IMR-90 (cell line): ENCODE measurements at regions not wholly inside any gene's neighbourhood (a gene's known extent, or its start where the extent isn't known, plus 50 kb on each side); places are given as distances from the start of the nearest gene placed in this dataset.

ENCODE experiments used
- ATAC-seq: fragments of 200-7000 bp; cut with Tn5 transposase; 2 replicates; pipeline ENCODE4 v1.9.1; 2020; ENCODE audit warnings: low read depth, mild to moderate bottlenecking, moderate library complexity
- BruUV-seq: library from RNA; stranded (reverse); fragments of 400-500 nt; replicated peaks from 2 replicates; lab custom pipeline; 2021; lab: Mats Ljungman, UMichigan
- CTCF ChIA-PET: fragments of 300-600 bp; formaldehyde crosslinking; extraction: SDS; loops from one replicate; lab custom pipeline; 2021; ENCODE audit warnings: antibody characterized with exemption; lab: Yijun Ruan, JAX
- POLR2A ChIA-PET: fragments of 300-600 bp; sonication (Branson Sonifier 250); formaldehyde crosslinking; loops from one replicate; lab custom pipeline; 2022; ENCODE audit warnings: antibody characterized with exemption; ENCODE audit not compliant: unreplicated experiment; lab: Charles Lee
- DNase-seq: peaks from one replicate; pipeline ENCODE4 v3.0.0; 2013
- H2AFZ ChIP-seq: replicated peaks from 2 replicates; pipeline ENCODE3; 2013; ENCODE audit warnings: low read length, mild to moderate bottlenecking; ENCODE audit not compliant: poor library complexity
- H2AK5ac ChIP-seq: 2 replicates; pipeline ENCODE4 v1.6.1; 2013; ENCODE audit warnings: low read depth, low read length, inconsistent platforms
- H2AK9ac ChIP-seq: replicated peaks from 2 replicates; pipeline ENCODE3; 2013; ENCODE audit warnings: mild to moderate bottlenecking, low read depth, low read length, moderate library complexity; ENCODE audit not compliant: poor library complexity
- H2BK120ac ChIP-seq: 2 replicates; pipeline ENCODE4 v1.6.1; 2013; ENCODE audit warnings: low read depth, low read length, inconsistent platforms
- H2BK15ac ChIP-seq: 3 replicates; pipeline ENCODE4 v1.6.1; 2013; ENCODE audit warnings: low read depth, low read length, inconsistent platforms
- H2BK20ac ChIP-seq: 2 replicates; pipeline ENCODE4 v1.6.1; 2013; ENCODE audit warnings: low read depth, mild to moderate bottlenecking, inconsistent platforms, low read length, moderate library complexity
- H2BK5ac ChIP-seq: 2 replicates; pipeline ENCODE4 v1.6.1; 2013; ENCODE audit warnings: mild to moderate bottlenecking, low read depth, low read length, inconsistent platforms; ENCODE audit not compliant: poor library complexity, severe bottlenecking
- H3K14ac ChIP-seq: replicated peaks from 2 replicates; pipeline ENCODE4 v1.6.1; 2013; ENCODE audit warnings: low read depth, low read length, inconsistent platforms
- H3K18ac ChIP-seq: 2 replicates; pipeline ENCODE4 v1.6.1; 2013; ENCODE audit warnings: low read depth, low read length, control low read depth
- H3K23ac ChIP-seq: 2 replicates; pipeline ENCODE4 v1.6.1; 2013; ENCODE audit warnings: low read depth, low read length, inconsistent platforms
- H3K27ac ChIP-seq: 2 replicates; pipeline ENCODE4 v1.5.1; 2013; ENCODE audit warnings: mild to moderate bottlenecking, control low read depth, low read length; ENCODE audit not compliant: insufficient read depth
- H3K27me3 ChIP-seq: 2 replicates; pipeline ENCODE4 v1.6.1; 2013; ENCODE audit warnings: low read length; ENCODE audit not compliant: control insufficient read depth, insufficient read depth
- H3K36me3 ChIP-seq: 2 replicates; pipeline ENCODE4 v1.6.1; 2013; ENCODE audit warnings: low read length, mixed read lengths; ENCODE audit not compliant: control insufficient read depth, insufficient read depth
- H3K4ac ChIP-seq: 2 replicates; pipeline ENCODE4 v1.6.1; 2013; ENCODE audit warnings: low read depth, low read length, inconsistent platforms
- H3K4me1 ChIP-seq: 2 replicates; pipeline ENCODE4 v1.6.1; 2013; ENCODE audit warnings: low read length, mixed read lengths; ENCODE audit not compliant: control insufficient read depth, insufficient read depth
- H3K4me2 ChIP-seq: 2 replicates; pipeline ENCODE4 v1.6.1; 2013; ENCODE audit warnings: low read depth, mild to moderate bottlenecking, control low read depth, low read length, moderate library complexity
- H3K4me3 ChIP-seq: 2 replicates; pipeline ENCODE4 v1.5.1; 2013; ENCODE audit warnings: low read depth, mild to moderate bottlenecking, control low read depth, low read length, moderate library complexity; ENCODE audit not compliant: insufficient read depth
- H3K56ac ChIP-seq: 2 replicates; pipeline ENCODE4 v1.6.1; 2013; ENCODE audit warnings: low read length, inconsistent platforms; ENCODE audit not compliant: insufficient read depth; ENCODE audit errors: extremely low read depth
- H3K79me1 ChIP-seq, 2 experiments: 2 replicates each; pipeline ENCODE4 v1.6.1; 2013; ENCODE audit warnings: low read length in 2 of 2, inconsistent platforms in 1 of 2, low read depth in 1 of 2
- H3K9ac ChIP-seq: 2 replicates; pipeline ENCODE4 v1.6.1; 2013; ENCODE audit warnings: low read depth, low read length, control low read depth
- H3K9me1 ChIP-seq: 2 replicates; pipeline ENCODE4 v1.6.1; 2013; ENCODE audit warnings: low read length, inconsistent platforms; ENCODE audit not compliant: insufficient read depth
- H3K9me3 ChIP-seq: 2 replicates; pipeline ENCODE4 v1.6.1; 2013; ENCODE audit warnings: low read length; ENCODE audit not compliant: control insufficient read depth, insufficient read depth
- H4K20me1 ChIP-seq: 2 replicates; pipeline ENCODE4 v1.6.1; 2013; ENCODE audit warnings: low read length, inconsistent platforms; ENCODE audit not compliant: insufficient read depth
- H4K5ac ChIP-seq: 2 replicates; pipeline ENCODE4 v1.6.1; 2013; ENCODE audit warnings: mild to moderate bottlenecking, low read depth, low read length, control low read depth
- H4K8ac ChIP-seq, 2 experiments: 2 replicates each; pipeline ENCODE4 v1.6.1; 2013; ENCODE audit warnings: low read depth in 2 of 2, low read length in 2 of 2, control low read depth in 1 of 2, inconsistent platforms in 1 of 2
- H4K91ac ChIP-seq: 2 replicates; pipeline ENCODE4 v1.6.1; 2013; ENCODE audit warnings: low read depth, low read length, inconsistent platforms; ENCODE audit not compliant: insufficient read depth
- MAFK ChIP-seq: IDR thresholded peaks from 2 replicates; pipeline ENCODE4 v1.6.1; 2012; ENCODE audit warnings: low read depth, low read length, improper control_type of control experiment
- WGBS, 2 experiments: methylation state at CpG; one replicate each; pipeline versions ENCODE4 v1.1.5 to v1.1.7; 2013; ENCODE audit warnings: missing lambda C conversion rate in 2 of 2; ENCODE audit not compliant: insufficient read length in 1 of 2; ENCODE audit errors: extremely low coverage in 2 of 2; 5-methylcytosine and 5-hydroxymethylcytosine counted together
- dilution Hi-C: fragments of 300-500 bp; cut with HindIII; formaldehyde crosslinking; loops from one replicate; pipeline ENCODE4 v1.14.3; 2018; ENCODE audit warnings: low sequenced_read_pairs; ENCODE audit not compliant: unreplicated experiment
- in situ Hi-C: fragments of 300-500 bp; cut with MboI; formaldehyde crosslinking; loops from 3 replicates; pipeline ENCODE4 v1.14.3; 2019; ENCODE audit warnings: low sequenced_read_pairs, inconsistent platforms, mixed read lengths
- intact Hi-C: fragments of 100-400 bp; cut with micrococcal nuclease; formaldehyde crosslinking; loops from 2 replicates; pipeline ENCODE4 v1.10.0; 2022

DNA sequence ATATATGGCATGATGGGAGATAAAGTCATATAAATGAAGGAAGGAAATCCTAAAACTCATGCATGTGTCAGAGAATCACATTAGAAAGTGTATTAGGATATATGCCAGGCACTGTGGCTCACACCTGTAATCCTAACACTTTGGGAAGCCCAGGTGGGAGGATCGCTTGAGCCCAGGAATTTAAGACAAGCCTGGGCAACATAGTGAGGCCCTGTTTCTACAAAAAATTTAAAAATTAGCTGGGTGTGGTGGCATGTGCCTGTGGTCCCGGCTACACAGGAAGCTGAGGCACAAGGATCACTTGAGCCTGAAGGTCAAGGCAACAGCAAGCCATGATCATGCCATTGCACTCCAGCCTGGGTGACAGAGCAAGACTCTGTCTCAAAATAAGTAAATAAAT, 130.3 kb upstream of the ARID2 start:
- no peak overlapping the region for H3K56ac ChIP-seq
- no peak overlapping the region for H3K4me3 ChIP-seq
- H3K18ac ChIP-seq = no peak overlapping the region
- no peak overlapping the region for H3K9ac ChIP-seq
- no peak overlapping the region for H3K14ac ChIP-seq
- no peak overlapping the region for H2BK20ac ChIP-seq
- peaks cover 3% of the 10 kb centered on the region; the same call in 1 of the 2 replicates for H3K27me3 ChIP-seq
- H3K9me3 ChIP-seq = no peaks in the 10 kb centered on the region
- no peak overlapping the region for H3K4me2 ChIP-seq
- no peak overlapping the region for H3K23ac ChIP-seq
- TF ChIP-seq MAFK = no peak
- H4K91ac ChIP-seq = no peak overlapping the region
- H2AK5ac ChIP-seq = no peak overlapping the region
- H4K8ac ChIP-seq = no peak overlapping the region
- no peak overlapping the region for H3K4ac ChIP-seq
- dilution Hi-C loops = no loop called here
- POLR2A ChIA-PET = no interaction called here
- H2AK9ac ChIP-seq = no peak overlapping the region
- H3K9me1 ChIP-seq = no peaks in the 10 kb centered on the region
- no peaks in the 10 kb centered on the region for H3K4me1 ChIP-seq
- H2BK120ac ChIP-seq = no peak overlapping the region
- no TSS peak for BruUV-seq
- no peak overlapping the region for H3K27ac ChIP-seq
- in situ Hi-C loops = no loop called here
- H4K20me1 ChIP-seq = no peaks in the 10 kb centered on the region
- ATAC-seq (no peak), DNase-seq (no peak)
- no peaks in the 10 kb centered on the region for H3K79me1 ChIP-seq
- intact Hi-C loops = no loop called here
- CTCF ChIA-PET = no interaction called here
- H4K5ac ChIP-seq = no peak overlapping the region
- H3K36me3 ChIP-seq = no peaks in the 10 kb centered on the region
- no peak overlapping the region for H2BK15ac ChIP-seq
- H2BK5ac ChIP-seq = no peak overlapping the region
- no peak overlapping the region for H2AFZ ChIP-seq
- 100% methylated on average over 1 of the region's 2 CpGs; no CpG with 5 or more reads in 1 of the 2 experiments for WGBS, 2 experiments
